H1 (cell line): ENCODE measurements at regions not wholly inside any gene's neighbourhood (a gene's known extent, or its start where the extent isn't known, plus 50 kb on each side); places are given as distances from the start of the nearest gene placed in this dataset.

Experiments
- CTCF ChIA-PET: fragments of 300-600 bp; sonication (Branson Sonifier 250); formaldehyde crosslinking; loops from one replicate; lab custom pipeline; 2021; ENCODE audit not compliant: partially characterized antibody; lab: Charles Lee
- POLR2A ChIA-PET: fragments of 300-600 bp; sonication (Branson Sonifier 250); formaldehyde crosslinking; loops from one replicate; lab custom pipeline; 2021; ENCODE audit warnings: inconsistent platforms; ENCODE audit not compliant: partially characterized antibody; lab: Charles Lee
- DNase-seq, 2 experiments: peaks; one replicate each; pipeline versions ENCODE4 v3.0.0 to v3.0.0-alpha.2; 2010 to 2022; ENCODE audit warnings: low spot score in 2 of 2, low read depth in 1 of 2, mixed read lengths in 1 of 2
- FAIRE-seq: peaks from 2 replicates; lab custom pipeline; 2011; peaks lifted over from hg19 to GRCh38; lab: Jason Lieb, UNC
- H2AFZ ChIP-seq: 2 replicates; pipeline ENCODE4 v1.8.1; 2012; ENCODE audit warnings: low read length, inconsistent platforms
- H2AK5ac ChIP-seq: 2 replicates; pipeline ENCODE4 v1.6.1; 2013; ENCODE audit warnings: low read depth, low read length
- H2BK120ac ChIP-seq: replicated peaks from 2 replicates; pipeline ENCODE3; 2013; ENCODE audit warnings: low read depth, low read length, inconsistent platforms
- H2BK12ac ChIP-seq: 2 replicates; pipeline ENCODE4 v1.6.1; 2013; ENCODE audit warnings: low read depth, low read length
- H2BK15ac ChIP-seq: 2 replicates; pipeline ENCODE4 v1.6.1; 2013; ENCODE audit warnings: low read length
- H2BK20ac ChIP-seq: 2 replicates; pipeline ENCODE4 v1.6.1; 2013; ENCODE audit warnings: low read length
- H2BK5ac ChIP-seq: 2 replicates; pipeline ENCODE4 v1.6.1; 2013; ENCODE audit warnings: low read depth, low read length
- H3K14ac ChIP-seq: 2 replicates; pipeline ENCODE4 v1.6.1; 2013; ENCODE audit warnings: inconsistent platforms; ENCODE audit not compliant: insufficient read length
- H3K18ac ChIP-seq: 2 replicates; pipeline ENCODE4 v1.6.1; 2013; ENCODE audit warnings: low read length; ENCODE audit errors: extremely low read depth
- H3K23ac ChIP-seq: 2 replicates; pipeline ENCODE4 v1.6.1; 2013; ENCODE audit warnings: inconsistent platforms; ENCODE audit not compliant: insufficient read length
- H3K23me2 ChIP-seq: 2 replicates; pipeline ENCODE4 v1.6.1; 2013; ENCODE audit warnings: low read depth, low read length
- H3K27ac ChIP-seq: 2 replicates; pipeline ENCODE4 v1.6.1; 2011; ENCODE audit warnings: low read depth, low read length, inconsistent platforms
- H3K27me3 ChIP-seq, 4 experiments: replicated peaks in 1 of 4; 1 replicate in 1 of 4; 2 replicates in 3 of 4; pipeline versions ENCODE4 v1.6.1 to v1.8.1; 2011 to 2013; ENCODE audit warnings: low read length in 3 of 4, mild to moderate bottlenecking in 3 of 4, inconsistent platforms in 2 of 4, mixed read lengths in 2 of 4, moderate library complexity in 1 of 4; ENCODE audit not compliant: control insufficient read depth in 3 of 4, insufficient read depth in 3 of 4; ENCODE audit errors: extremely low read depth in 1 of 4
- H3K36me3 ChIP-seq, 4 experiments: 2 replicates each; pipeline versions ENCODE4 v1.6.1 to v1.8.1; 2011 to 2013; ENCODE audit warnings: mild to moderate bottlenecking in 4 of 4, low read length in 3 of 4, moderate library complexity in 2 of 4, control low read depth in 1 of 4, inconsistent platforms in 1 of 4; ENCODE audit not compliant: insufficient read depth in 4 of 4, control insufficient read depth in 2 of 4
- H3K4ac ChIP-seq: replicated peaks from 2 replicates; pipeline ENCODE3; 2013; ENCODE audit warnings: low read length, low read depth, mixed read lengths, inconsistent platforms; ENCODE audit not compliant: insufficient read length
- H3K4me1 ChIP-seq, 4 experiments: replicated peaks in 1 of 4; 1 replicate in 1 of 4; 2 replicates in 3 of 4; pipeline versions ENCODE4 v1.6.1 to v1.8.1; 2011 to 2013; ENCODE audit warnings: low read length in 3 of 4, inconsistent platforms in 2 of 4, mixed read lengths in 1 of 4; ENCODE audit not compliant: insufficient read depth in 4 of 4, control insufficient read depth in 3 of 4
- H3K4me2 ChIP-seq, 2 experiments: 2 replicates each; pipeline versions ENCODE4 v1.6.1 to v1.8.1; 2011 to 2013; ENCODE audit warnings: low read depth in 2 of 2, low read length in 2 of 2, control low read depth in 1 of 2, inconsistent platforms in 1 of 2, mild to moderate bottlenecking in 1 of 2; ENCODE audit not compliant: insufficient read depth in 1 of 2
- H3K4me3 ChIP-seq, 4 experiments: fragments of 200-600, 300-600 bp in 1 of 4; sonication (generic), shearing (Covaris generic), sonication (Bioruptor Twin) in 1 of 4; 2 replicates each; pipeline versions ENCODE4 v1.5.1 to v1.8.1; 2011 to 2016; ENCODE audit warnings: low read length in 4 of 4, low read depth in 3 of 4, control low read depth in 2 of 4, inconsistent platforms in 2 of 4, mild to moderate bottlenecking in 2 of 4, mixed read lengths in 1 of 4, moderate library complexity in 1 of 4; ENCODE audit not compliant: insufficient read depth in 2 of 4; ENCODE audit errors: extremely low read depth in 1 of 4
- H3K56ac ChIP-seq: replicated peaks from 2 replicates; pipeline ENCODE3; 2013; ENCODE audit warnings: low read depth, mild to moderate bottlenecking, mixed read lengths, low read length, inconsistent platforms; ENCODE audit not compliant: insufficient read length
- H3K79me1 ChIP-seq: 2 replicates; pipeline ENCODE4 v1.6.1; 2013; ENCODE audit warnings: low read depth, low read length, control low read depth
- H3K79me2 ChIP-seq, 2 experiments: 2 replicates each; pipeline versions ENCODE4 v1.6.1 to v1.8.1; 2012 to 2013; ENCODE audit warnings: low read length in 2 of 2, mild to moderate bottlenecking in 2 of 2, inconsistent platforms in 1 of 2; ENCODE audit not compliant: insufficient read depth in 2 of 2, control insufficient read depth in 1 of 2
- H3K9ac ChIP-seq, 4 experiments: replicated peaks in 1 of 4; 1 replicate in 1 of 4; 2 replicates in 3 of 4; pipeline versions ENCODE4 v1.6.1 to v1.8.1; 2011 to 2013; ENCODE audit warnings: low read depth in 3 of 4, low read length in 3 of 4, control low read depth in 2 of 4, mild to moderate bottlenecking in 2 of 4, moderate library complexity in 2 of 4, inconsistent platforms in 1 of 4; ENCODE audit errors: extremely low read depth in 1 of 4
- H3K9me3 ChIP-seq, 2 experiments: 2 replicates each; pipeline versions ENCODE4 v1.6.1 to v1.8.1; 2012 to 2013; ENCODE audit warnings: mild to moderate bottlenecking in 2 of 2, moderate library complexity in 2 of 2, control low read depth in 1 of 2, inconsistent platforms in 1 of 2, low read depth in 1 of 2, low read length in 1 of 2, mixed read lengths in 1 of 2; ENCODE audit not compliant: insufficient read depth in 2 of 2
- H4K20me1 ChIP-seq, 2 experiments: replicated peaks in 1 of 2; 2 replicates each; pipeline versions ENCODE3 to v1.8.1; 2011 to 2013; ENCODE audit warnings: inconsistent platforms in 2 of 2, low read length in 2 of 2, mild to moderate bottlenecking in 1 of 2; ENCODE audit not compliant: insufficient read depth in 2 of 2, control insufficient read depth in 1 of 2
- H4K5ac ChIP-seq: 2 replicates; pipeline ENCODE4 v1.6.1; 2013; ENCODE audit warnings: low read length, low read depth, mixed read lengths, inconsistent platforms; ENCODE audit not compliant: insufficient read length
- H4K8ac ChIP-seq: 2 replicates; pipeline ENCODE4 v1.8.0; 2013; ENCODE audit warnings: mild to moderate bottlenecking, moderate library complexity, low read length, inconsistent platforms; ENCODE audit not compliant: insufficient read depth; ENCODE audit errors: extremely low read depth
- H4K91ac ChIP-seq: replicated peaks from 2 replicates; pipeline ENCODE3; 2013; ENCODE audit warnings: low read length, mixed read lengths, inconsistent platforms; ENCODE audit not compliant: insufficient read length
- CBX8 ChIP-seq: fragments of 300-800, 300-1000 bp; sonication (generic); IDR thresholded peaks from 2 replicates; pipeline ENCODE4 v1.7.1; 2016; ENCODE audit warnings: low read depth, low read length, borderline replicate concordance
- EP300 ChIP-seq, 2 experiments: IDR thresholded peaks; 1 replicate in 1 of 2; 2 replicates in 1 of 2; pipeline ENCODE4 v1.6.1; 2011 to 2012; ENCODE audit warnings: low read depth in 2 of 2, low read length in 2 of 2, mild to moderate bottlenecking in 2 of 2, borderline replicate concordance in 1 of 2, inconsistent platforms in 1 of 2, moderate library complexity in 1 of 2
- FOSL1 ChIP-seq: IDR thresholded peaks from 2 replicates; pipeline ENCODE4 v1.6.1; 2011; ENCODE audit warnings: mild to moderate bottlenecking, low read depth, low read length, moderate library complexity; ENCODE audit not compliant: insufficient read depth
- GABPA ChIP-seq: IDR thresholded peaks from 2 replicates; pipeline ENCODE4 v1.6.1; 2011; ENCODE audit warnings: mild to moderate bottlenecking, low read length, moderate library complexity, borderline replicate concordance; ENCODE audit not compliant: insufficient read depth
- MAX ChIP-seq: IDR thresholded peaks from 2 replicates; pipeline ENCODE4 v1.6.1; 2012; ENCODE audit warnings: inconsistent platforms
- NRF1 ChIP-seq: IDR thresholded peaks from 2 replicates; pipeline ENCODE4 v1.6.1; 2011; ENCODE audit warnings: mild to moderate bottlenecking, low read depth, low read length, improper control_type of control experiment
- PHF8 ChIP-seq: fragments of 200-600 bp; sonication (generic); conservative IDR thresholded peaks from 2 replicates; pipeline ENCODE4 v1.7.1; 2012; ENCODE audit warnings: low read depth, mild to moderate bottlenecking, inconsistent platforms, low read length, moderate library complexity
- POLR2A ChIP-seq, 2 experiments: IDR thresholded peaks; 1 replicate in 1 of 2; 2 replicates in 1 of 2; pipeline ENCODE4 v1.6.1; 2011; ENCODE audit warnings: low read depth in 2 of 2, low read length in 2 of 2, mild to moderate bottlenecking in 2 of 2; ENCODE audit errors: control extremely low read depth in 1 of 2
- RAD21 ChIP-seq, 2 experiments: IDR thresholded peaks in 1 of 2; conservative IDR thresholded peaks in 1 of 2; 2 replicates each; pipeline ENCODE4 v1.6.1; 2011; ENCODE audit warnings: low read depth in 2 of 2, low read length in 2 of 2, improper control_type of control experiment in 1 of 2, inconsistent platforms in 1 of 2, mild to moderate bottlenecking in 1 of 2, moderate library complexity in 1 of 2
- SP1 ChIP-seq: IDR thresholded peaks from 2 replicates; pipeline ENCODE4 v1.6.1; 2011; ENCODE audit warnings: low read depth, low read length
- YY1 ChIP-seq: IDR thresholded peaks from 2 replicates; pipeline ENCODE4 v1.6.1; 2011; ENCODE audit warnings: low read depth, mild to moderate bottlenecking, low read length
- ZNF274 ChIP-seq: IDR thresholded peaks from 2 replicates; pipeline ENCODE4 v1.7.0; 2012; ENCODE audit warnings: low read length, borderline replicate concordance; ENCODE audit errors: extremely low read depth
- WGBS, 2 experiments: shearing (Covaris generic) in 1 of 2; methylation state at CpG; one replicate each; pipeline versions ENCODE4 v1.1.6 to v1.1.7; 2013 to 2015; ENCODE audit warnings: low lambda C conversion rate in 2 of 2, mixed read lengths in 2 of 2, inconsistent platforms in 1 of 2, low coverage in 1 of 2, missing lambda C conversion rate in 1 of 2; ENCODE audit not compliant: insufficient replicate concordance in 2 of 2, insufficient coverage in 1 of 2, insufficient read length in 1 of 2; ENCODE audit errors: extremely low coverage in 1 of 2, missing lambda C conversion rate in 1 of 2; 5-methylcytosine and 5-hydroxymethylcytosine counted together

GRCh38 chr9:16119261-16120230 lies 566.7 kb downstream of the CCDC171 start:
- Histone ChIP-seq H2AK5ac (no peak overlapping the region), H3K4me2 (no peak overlapping the region), H3K79me2 (no peaks in the 10 kb centered on the region), H3K4me1 (peaks cover 0 to 2% (median 0%) of the 10 kb centered on the region in 4 experiments; a peak in 2 of 7 replicates), H3K56ac (no peak overlapping the region), H3K4me3 (no peak overlapping the region), H2BK5ac (no peak overlapping the region), H3K23me2 (no peaks in the 10 kb centered on the region), H4K5ac (no peak overlapping the region), H3K9me3 (no peaks in the 10 kb centered on the region), H2AFZ (peak overlapping the region; percentile 84), H3K27ac (no peak overlapping the region), H3K79me1 (no peaks in the 10 kb centered on the region), H2BK12ac (no peak overlapping the region), H2BK15ac (no peak overlapping the region), H3K4ac (no peak overlapping the region), H4K20me1 (no peaks in the 10 kb centered on the region), H3K14ac (no peak overlapping the region), H3K27me3 (no peaks in the 10 kb centered on the region), H3K23ac (no peak overlapping the region), H4K8ac (no peak overlapping the region), H4K91ac (no peak overlapping the region), H3K36me3 (no peaks in the 10 kb centered on the region), H3K9ac (no peak overlapping the region), H3K18ac (no peak overlapping the region), H2BK20ac (no peak overlapping the region), H2BK120ac (no peak overlapping the region)
- FAIRE-seq (no peak), DNase-seq (no peak)
- 93% methylated on average over 7 of the region's 7 CpGs; no CpG with 5 or more reads in 1 of the 2 experiments for WGBS, 2 experiments
- CTCF ChIA-PET = interaction anchor here (1.8 kb wide), 1 partner anchor 11 kb away, joined by 8 read pairs; no protein-coding TSS in a partner anchor
- POLR2A ChIA-PET = no interaction called here
- TF ChIP-seq CBX8 (no peak), YY1 (no peak), RAD21 (IDR thresholded peaks at IDR 0.05 in 1 of 2, conservative IDR thresholded peaks at IDR 0.05 in 1 of 2; ENCODE audit: low read depth in 2 of 2, low read length in 2 of 2) (no peak), GABPA (no peak), SP1 (no peak), ZNF274 (no peak), POLR2A (IDR thresholded peaks at IDR 0.05; ENCODE audit: control extremely low read depth in 1 of 2, low read depth in 2 of 2, low read length in 2 of 2) (no peak), NRF1 (no peak), MAX (no peak), EP300 (IDR thresholded peaks at IDR 0.05; ENCODE audit: borderline replicate concordance in 1 of 2, low read depth in 2 of 2, low read length in 2 of 2) (no peak), PHF8 (no peak), FOSL1 (no peak)
